ENCODE measurements at regions not wholly inside any gene's neighbourhood (a gene's known extent, or its start where the extent isn't known, plus 50 kb on each side); places are given as distances from the start of the nearest gene placed in this dataset.
"Not testable (repeated sequence)": the region's sequence is repeated elsewhere in the genome, so short reads cannot be mapped to it uniquely, and the experiment has no call there.

- H3K4me2 ChIP-seq (ENCODE audit: insufficient read depth, low read length, poor library complexity, severe bottlenecking); H3K79me1 ChIP-seq (ENCODE audit: low read depth, low read length): not testable (repeated sequence)
Observed at GRCh38 chr1:161417536-161417935, 49.9 kb upstream of the CFAP126 start.

More at GRCh38 chr1:161417536-161417935, 49.9 kb upstream of the CFAP126 start:
- not testable (repeated sequence) for H3K23ac ChIP-seq (ENCODE audit: low read depth, low read length, poor library complexity); H2AK5ac ChIP-seq (ENCODE audit: low read depth, low read length); H2AFZ ChIP-seq (ENCODE audit: low read length); H2BK120ac ChIP-seq (ENCODE audit: low read depth, low read length); H4K8ac ChIP-seq (ENCODE audit: low read depth, low read length); H3K27ac ChIP-seq (replicated peaks; ENCODE audit: low read length); H2BK12ac ChIP-seq (ENCODE audit: low read length); H3K14ac ChIP-seq (ENCODE audit: low read length); H3K9ac ChIP-seq (ENCODE audit: low read depth, low read length, poor library complexity); H3K4ac ChIP-seq (ENCODE audit: low read length); H2BK5ac ChIP-seq (ENCODE audit: low read length); H3K4me1 ChIP-seq (ENCODE audit: control insufficient read depth in 2 of 2, insufficient read depth in 1 of 2, low read depth in 1 of 2, low read length in 2 of 2); H3K36me3 ChIP-seq (replicated peaks in 1 of 2; ENCODE audit: control insufficient read depth in 2 of 2, insufficient read depth in 2 of 2, low read length in 2 of 2); H2BK15ac ChIP-seq (ENCODE audit: low read length); H3K4me3 ChIP-seq (ENCODE audit: low read length in 2 of 2); H4K91ac ChIP-seq (ENCODE audit: low read depth, low read length, poor library complexity); H3K9me3 ChIP-seq (replicated peaks in 1 of 2; ENCODE audit: control insufficient read depth in 2 of 2, insufficient read depth in 1 of 2, low read depth in 1 of 2, low read length in 2 of 2); DNase-seq (ENCODE audit: low spot score); H3K18ac ChIP-seq (ENCODE audit: low read length)
- peaks cover 2 to 14% (median 6%) of the 10 kb centered on the region in 3 experiments for H3K27me3 ChIP-seq (ENCODE audit: control insufficient read depth in 3 of 3, insufficient read depth in 3 of 3, low read depth in 1 of 3, low read length in 3 of 3)
- WGBS, 2 donors (ENCODE audit: extremely low coverage in 2 of 2, insufficient read length in 2 of 2, insufficient replicate concordance in 1 of 2), result no CpG with 5 or more reads among the region's 4 CpGs

Measured in neuronal stem cell (in vitro differentiated cells).